HG03457 (cell line): ENCODE measurements at regions not wholly inside any gene's neighbourhood (a gene's known extent, or its start where the extent isn't known, plus 50 kb on each side); places are given as distances from the start of the nearest gene placed in this dataset.

Source experiments
- ATAC-seq: cut with Tn5 transposase; IDR thresholded peaks from one replicate; pipeline ENCODE4 v1.9.1; 2021; ENCODE audit warnings: moderate number of reproducible peaks; ENCODE audit not compliant: unreplicated experiment

- no peak for ATAC-seq
Measured at GRCh38 chr15:47944637-47945288, 176.0 kb upstream of the SLC24A5 start.

GRCh38 chr15:47945872-47946650 is 174.7 kb upstream of the SLC24A5 start:
- ATAC-seq, result no peak

DNA sequence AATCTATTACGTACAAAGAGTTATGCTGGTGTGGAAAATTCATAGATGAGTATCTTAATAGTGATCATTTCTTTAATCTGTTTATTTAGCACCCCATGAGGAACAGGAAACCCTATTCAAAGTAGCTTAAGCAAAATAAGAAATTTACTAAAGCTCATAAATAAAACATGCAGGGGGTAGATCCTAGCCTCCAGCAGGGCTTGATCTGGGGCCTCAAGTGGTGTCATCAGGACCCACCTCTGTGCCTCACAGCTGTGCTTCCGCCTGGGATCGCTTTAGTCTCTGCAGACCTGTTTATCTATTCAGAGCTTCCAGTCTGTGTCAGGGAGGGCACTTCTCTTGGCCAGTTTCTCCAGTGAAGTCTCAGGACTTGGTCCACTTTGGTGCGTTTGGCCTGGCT is 171.0 kb upstream of the SLC24A5 start:
- no peak for ATAC-seq

- ATAC-seq, result no peak
Measured at GRCh38 chr15:47950447-47950846, 170.3 kb upstream of the SLC24A5 start.

- no peak for ATAC-seq
Measured at GRCh38 chr15:47951781-47952180, 169.0 kb upstream of the SLC24A5 start.

GRCh38 chr15:47954196-47954595 is 166.6 kb upstream of the SLC24A5 start:
- ATAC-seq, result no peak

DNA sequence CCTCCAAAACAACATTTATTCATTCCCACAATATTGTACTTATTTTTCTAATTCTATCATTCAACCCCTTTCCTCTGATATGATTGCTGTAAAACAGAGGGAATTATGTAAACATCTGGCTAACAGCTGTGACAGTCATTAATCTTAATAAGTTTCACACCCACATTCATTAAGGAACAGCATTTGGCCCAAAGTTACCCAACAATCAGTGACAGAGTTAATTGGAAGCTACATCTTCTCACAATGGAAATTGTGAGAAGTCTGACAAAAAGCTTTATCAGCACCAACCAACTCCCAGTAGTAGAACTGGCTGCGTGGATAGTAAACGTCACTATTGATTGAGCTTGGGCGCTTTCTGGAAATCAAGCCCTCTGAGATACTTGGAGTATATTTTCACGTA is 165.8 kb upstream of the SLC24A5 start:
- no peak for ATAC-seq

GRCh38 chr15:47959617-47960413 is 161.0 kb upstream of the SLC24A5 start:
- no peak for ATAC-seq

- ATAC-seq, result peak; percentile 86
Measured at GRCh38 chr15:47961401-47962090, 159.2 kb upstream of the SLC24A5 start.

DNA sequence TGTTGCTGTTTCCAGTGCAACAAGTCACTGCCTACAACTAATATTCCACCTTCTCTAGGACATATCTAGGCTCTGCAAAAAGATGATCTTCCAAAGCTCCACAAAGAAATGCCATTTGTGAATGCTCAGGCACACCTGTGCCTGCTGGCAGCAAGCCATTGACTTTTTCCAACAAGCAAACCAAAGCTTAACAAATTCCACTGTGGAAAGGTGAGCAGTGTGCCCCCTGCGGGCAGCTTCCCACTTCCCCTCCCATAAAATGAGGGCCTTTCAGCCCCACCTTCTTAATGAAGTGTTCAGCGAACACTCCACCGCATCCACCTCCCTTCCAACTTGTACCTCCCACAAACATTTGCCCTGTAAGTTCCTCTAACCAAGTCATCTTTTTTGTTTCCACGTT is 157.5 kb upstream of the SLC24A5 start:
- ATAC-seq, result no peak

- no peak for ATAC-seq
Measured at GRCh38 chr15:47964229-47964628, 156.6 kb upstream of the SLC24A5 start.

DNA sequence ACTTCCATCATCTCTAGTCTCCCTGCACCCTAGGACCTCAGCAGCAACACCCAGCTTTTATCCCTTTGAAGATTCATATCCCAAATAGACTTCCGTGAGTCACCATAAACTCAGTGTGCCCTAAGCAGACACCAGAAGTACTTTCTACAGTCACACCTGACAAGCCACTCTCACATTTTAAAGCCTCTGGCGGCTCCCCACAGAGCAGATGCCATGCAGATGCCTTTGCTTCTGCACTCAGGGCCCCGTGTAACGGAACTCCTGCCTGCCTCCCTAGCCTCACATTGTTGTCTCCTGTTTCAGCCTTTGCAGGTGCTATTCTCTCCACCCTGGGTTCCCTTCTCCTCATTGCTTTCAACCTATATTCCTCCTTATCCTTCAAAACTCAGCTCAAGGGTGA is 155.5 kb upstream of the SLC24A5 start:
- no peak for ATAC-seq

DNA sequence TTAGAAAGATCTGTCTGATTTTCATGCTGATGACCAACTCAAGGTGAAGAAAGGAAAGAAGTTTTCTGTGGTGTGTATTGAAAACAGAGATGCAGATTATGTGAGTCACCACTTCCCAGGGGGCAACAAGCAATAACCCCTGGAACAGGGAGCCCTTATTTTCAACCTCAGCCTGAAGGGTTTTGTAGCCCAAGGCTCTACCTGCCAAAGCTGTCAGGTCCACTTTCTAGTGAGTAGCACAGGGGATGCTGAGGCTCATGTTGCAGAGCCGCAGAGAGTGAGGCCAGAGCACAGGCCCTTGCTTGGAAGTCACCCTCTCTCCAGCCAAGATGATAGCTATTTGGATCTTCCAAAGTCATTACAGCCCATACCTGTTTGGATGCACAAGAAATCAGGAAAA is 152.2 kb upstream of the SLC24A5 start:
- ATAC-seq, result no peak

- ATAC-seq, result no peak
Measured at GRCh38 chr15:47971637-47972036, 149.2 kb upstream of the SLC24A5 start.

DNA sequence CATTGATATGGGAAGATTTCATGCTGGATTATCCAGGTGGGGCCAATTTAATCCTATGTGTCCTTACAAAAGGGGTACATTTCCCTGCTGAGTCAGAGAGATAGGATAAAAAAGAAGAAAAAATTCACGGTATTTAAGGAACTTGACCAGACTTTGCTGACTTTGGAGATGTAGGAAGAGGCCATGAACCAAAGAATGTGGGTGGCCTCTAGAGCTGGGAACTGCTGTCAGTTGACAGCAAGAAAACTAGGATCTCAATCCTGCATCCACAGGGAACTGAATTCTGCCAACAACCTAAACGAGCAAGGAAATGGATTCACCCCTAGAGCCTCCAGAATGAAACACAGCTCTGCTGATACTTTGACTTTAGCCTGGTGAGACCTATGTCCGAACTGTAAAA is 148.1 kb upstream of the SLC24A5 start:
- ATAC-seq, result no peak

DNA sequence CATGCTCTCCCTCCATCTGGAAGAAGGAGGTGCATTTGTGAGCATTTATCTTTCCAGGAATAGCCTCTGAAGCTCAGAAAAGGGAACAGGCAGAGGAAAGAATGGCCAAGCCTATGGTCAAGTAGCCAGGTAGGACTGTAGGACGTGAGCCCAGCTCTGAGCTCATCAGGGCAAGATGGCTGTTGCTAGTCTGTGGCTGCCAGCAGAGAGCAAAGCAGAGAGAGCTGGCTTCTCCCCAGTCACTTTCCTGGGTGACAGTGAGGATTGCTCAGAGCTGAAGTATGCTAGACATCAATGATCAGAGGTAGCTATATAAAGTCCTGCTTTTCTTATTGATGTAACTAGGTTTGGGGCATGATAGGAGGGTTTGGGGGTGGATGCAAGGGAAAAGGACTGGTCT is 146.1 kb upstream of the SLC24A5 start:
- ATAC-seq, result no peak

DNA sequence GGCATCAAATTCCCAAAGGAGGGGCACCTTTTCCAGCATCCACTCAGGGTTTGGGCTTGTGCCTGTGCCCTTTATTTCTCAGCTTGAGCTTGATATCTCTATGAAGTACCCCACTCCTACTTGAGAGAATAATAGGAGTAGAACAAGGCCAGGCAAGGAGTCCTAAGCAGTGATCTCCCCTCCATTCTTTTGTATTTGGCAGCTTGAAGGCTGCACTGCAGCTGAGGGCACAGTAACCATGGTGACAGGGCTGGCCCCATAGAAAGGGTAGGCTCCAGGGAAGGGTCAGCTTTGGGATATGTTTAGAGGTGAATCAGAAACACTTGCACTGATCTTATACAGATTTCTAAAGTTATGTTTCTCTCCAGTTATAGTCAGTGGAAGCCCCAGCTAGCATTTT is 145.4 kb upstream of the SLC24A5 start:
- no peak for ATAC-seq

- ATAC-seq, result no peak
Measured at GRCh38 chr15:47983533-47983932, 137.3 kb upstream of the SLC24A5 start.

GRCh38 chr15:47985568-47985967 is 135.2 kb upstream of the SLC24A5 start:
- no peak for ATAC-seq

- no peak for ATAC-seq
Measured at GRCh38 chr15:47987461-47987860, 133.3 kb upstream of the SLC24A5 start.

- peak; percentile 92 for ATAC-seq
Measured at GRCh38 chr15:47987908-47988532, 132.8 kb upstream of the SLC24A5 start.
